ENCODE measurements at regions not wholly inside any gene's neighbourhood (a gene's known extent, or its start where the extent isn't known, plus 50 kb on each side); places are given as distances from the start of the nearest gene placed in this dataset.

- Histone ChIP-seq H3K27me3 (no peaks in the 10 kb centered on the region), H3K27ac (no peak overlapping the region), H3K36me3 (no peaks in the 10 kb centered on the region), H3K4me1 (no peaks in the 10 kb centered on the region), H3K9me3 (no peaks in the 10 kb centered on the region), H3K4me3 (no peak overlapping the region)
- intact Hi-C loops (cut with DNase I): no loop called here
- TF ChIP-seq EP300 (IDR thresholded peaks at IDR 0.05): no peak
- no peak for TF ChIP-seq CTCF (IDR thresholded peaks at IDR 0.05)
- TF ChIP-seq POLR2AphosphoS5 (IDR thresholded peaks at IDR 0.05): no peak
- TF ChIP-seq POLR2A (IDR thresholded peaks at IDR 0.05): no peak
- WGBS, 2 donors: 80 to 83% methylated on average over 2 of the region's 2 CpGs
- DNase-seq: no peak
These were observed 329.6 kb downstream of the SLITRK5 start for GRCh38 chr13:88000787-88001186.

GRCh38 chr13:88005188-88005587 is 334.0 kb downstream of the SLITRK5 start:
- DNase-seq: no peak
- H3K4me1 ChIP-seq: no peaks in the 10 kb centered on the region
- TF ChIP-seq POLR2AphosphoS5 (IDR thresholded peaks at IDR 0.05): no peak
- no peak for TF ChIP-seq EP300 (IDR thresholded peaks at IDR 0.05)
- TF ChIP-seq CTCF (IDR thresholded peaks at IDR 0.05): no peak
- TF ChIP-seq POLR2A (IDR thresholded peaks at IDR 0.05): no peak
- H3K4me3 ChIP-seq: no peak overlapping the region
- no peaks in the 10 kb centered on the region for H3K27me3 ChIP-seq
- intact Hi-C loops (cut with DNase I): no loop called here
- 84% methylated on average over 2 of the region's 2 CpGs for WGBS, 2 donors
- no peak overlapping the region for H3K27ac ChIP-seq
- no peaks in the 10 kb centered on the region for H3K9me3 ChIP-seq
- H3K36me3 ChIP-seq: no peaks in the 10 kb centered on the region

GRCh38 chr13:88014527-88014926 is 343.4 kb downstream of the SLITRK5 start:
- 75% methylated on average over 2 of the region's 2 CpGs for WGBS, 2 donors
- no peak for DNase-seq
- no peak overlapping the region for H3K4me3 ChIP-seq
- no peaks in the 10 kb centered on the region for H3K27me3 ChIP-seq
- no peaks in the 10 kb centered on the region for H3K4me1 ChIP-seq
- intact Hi-C loops (cut with DNase I): no loop called here
- H3K36me3 ChIP-seq: no peaks in the 10 kb centered on the region
- no peaks in the 10 kb centered on the region for H3K9me3 ChIP-seq
- H3K27ac ChIP-seq: no peak overlapping the region
- TF ChIP-seq EP300 (IDR thresholded peaks at IDR 0.05) (no peak), CTCF (IDR thresholded peaks at IDR 0.05) (no peak), POLR2A (IDR thresholded peaks at IDR 0.05) (no peak), POLR2AphosphoS5 (IDR thresholded peaks at IDR 0.05) (no peak)

GRCh38 chr13:88022431-88023208 is 351.4 kb downstream of the SLITRK5 start:
- H3K4me1 ChIP-seq: no peaks in the 10 kb centered on the region
- WGBS, 2 donors: 45 to 58% methylated on average over 3 of the region's 3 CpGs
- intact Hi-C loops (cut with DNase I): no loop called here
- H3K4me3 ChIP-seq: no peak overlapping the region
- H3K27me3 ChIP-seq: no peaks in the 10 kb centered on the region
- no peaks in the 10 kb centered on the region for H3K9me3 ChIP-seq
- no peaks in the 10 kb centered on the region for H3K36me3 ChIP-seq
- no peak for DNase-seq
- H3K27ac ChIP-seq: no peak overlapping the region
- no peak for TF ChIP-seq CTCF (IDR thresholded peaks at IDR 0.05)
- no peak for TF ChIP-seq POLR2A (IDR thresholded peaks at IDR 0.05)
- TF ChIP-seq EP300 (IDR thresholded peaks at IDR 0.05): no peak

GRCh38 chr13:88026241-88026640 is 355.1 kb downstream of the SLITRK5 start:
- intact Hi-C loops (cut with DNase I): no loop called here
- TF ChIP-seq CTCF (IDR thresholded peaks at IDR 0.05): no peak
- no peak for TF ChIP-seq POLR2AphosphoS5 (IDR thresholded peaks at IDR 0.05)
- no peak for TF ChIP-seq EP300 (IDR thresholded peaks at IDR 0.05)
- no peak for TF ChIP-seq POLR2A (IDR thresholded peaks at IDR 0.05)
- no peaks in the 10 kb centered on the region for H3K27me3 ChIP-seq
- H3K4me1 ChIP-seq: no peaks in the 10 kb centered on the region
- DNase-seq: no peak
- no peaks in the 10 kb centered on the region for H3K36me3 ChIP-seq
- no peaks in the 10 kb centered on the region for H3K9me3 ChIP-seq
- H3K27ac ChIP-seq: no peak overlapping the region
- WGBS, 2 donors: 53 to 94% methylated on average over 1 of the region's 1 CpG
- H3K4me3 ChIP-seq: no peak overlapping the region

All from sigmoid colon (tissue), 6 donors.